Epithelial cell of esophagus (primary cell): ENCODE measurements at regions not wholly inside any gene's neighbourhood (a gene's known extent, or its start where the extent isn't known, plus 50 kb on each side); places are given as distances from the start of the nearest gene placed in this dataset.

Experiments used
- DNase-seq: peaks from one replicate; pipeline ENCODE4 v3.0.0; 2010; ENCODE audit warnings: low read depth
- H3K4me3 ChIP-seq: 2 replicates; pipeline ENCODE4 v1.5.1; 2011; ENCODE audit warnings: mild to moderate bottlenecking, low read length, control low read depth
- TF ChIP-seq, protein P1 (sequence below): IDR thresholded peaks from 2 replicates; pipeline ENCODE4 v1.5.1; 2011; ENCODE audit warnings: low read depth, mild to moderate bottlenecking, low read length, control low read depth, inconsistent platforms; ENCODE audit not compliant: insufficient read depth; ENCODE audit errors: missing control alignments

DNA sequence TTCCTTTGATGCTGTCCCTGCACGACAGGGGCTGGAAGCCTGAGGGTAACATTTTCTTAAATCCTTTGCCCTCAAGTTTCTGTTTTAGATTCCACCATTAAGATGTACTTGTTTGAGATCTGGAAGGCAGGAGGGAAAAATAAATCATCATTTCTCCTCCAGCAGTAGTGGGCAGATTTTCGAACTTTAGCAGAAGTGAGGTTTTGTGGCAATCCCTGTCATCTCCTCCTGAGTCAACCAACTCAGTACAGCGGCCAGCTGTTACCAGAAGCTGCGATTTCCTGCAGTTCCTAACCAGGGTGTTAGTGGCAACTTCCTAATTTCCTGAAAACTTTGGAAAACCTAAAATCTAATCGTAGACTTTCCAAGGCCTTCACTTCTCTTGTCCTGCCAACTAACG lies 517.2 kb upstream of the ACVR2A start:
- DNase-seq = no peak
- H3K4me3 ChIP-seq = no peak overlapping the region
- TF ChIP-seq, protein P1, sequence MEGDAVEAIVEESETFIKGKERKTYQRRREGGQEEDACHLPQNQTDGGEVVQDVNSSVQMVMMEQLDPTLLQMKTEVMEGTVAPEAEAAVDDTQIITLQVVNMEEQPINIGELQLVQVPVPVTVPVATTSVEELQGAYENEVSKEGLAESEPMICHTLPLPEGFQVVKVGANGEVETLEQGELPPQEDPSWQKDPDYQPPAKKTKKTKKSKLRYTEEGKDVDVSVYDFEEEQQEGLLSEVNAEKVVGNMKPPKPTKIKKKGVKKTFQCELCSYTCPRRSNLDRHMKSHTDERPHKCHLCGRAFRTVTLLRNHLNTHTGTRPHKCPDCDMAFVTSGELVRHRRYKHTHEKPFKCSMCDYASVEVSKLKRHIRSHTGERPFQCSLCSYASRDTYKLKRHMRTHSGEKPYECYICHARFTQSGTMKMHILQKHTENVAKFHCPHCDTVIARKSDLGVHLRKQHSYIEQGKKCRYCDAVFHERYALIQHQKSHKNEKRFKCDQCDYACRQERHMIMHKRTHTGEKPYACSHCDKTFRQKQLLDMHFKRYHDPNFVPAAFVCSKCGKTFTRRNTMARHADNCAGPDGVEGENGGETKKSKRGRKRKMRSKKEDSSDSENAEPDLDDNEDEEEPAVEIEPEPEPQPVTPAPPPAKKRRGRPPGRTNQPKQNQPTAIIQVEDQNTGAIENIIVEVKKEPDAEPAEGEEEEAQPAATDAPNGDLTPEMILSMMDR = no peak

DNA sequence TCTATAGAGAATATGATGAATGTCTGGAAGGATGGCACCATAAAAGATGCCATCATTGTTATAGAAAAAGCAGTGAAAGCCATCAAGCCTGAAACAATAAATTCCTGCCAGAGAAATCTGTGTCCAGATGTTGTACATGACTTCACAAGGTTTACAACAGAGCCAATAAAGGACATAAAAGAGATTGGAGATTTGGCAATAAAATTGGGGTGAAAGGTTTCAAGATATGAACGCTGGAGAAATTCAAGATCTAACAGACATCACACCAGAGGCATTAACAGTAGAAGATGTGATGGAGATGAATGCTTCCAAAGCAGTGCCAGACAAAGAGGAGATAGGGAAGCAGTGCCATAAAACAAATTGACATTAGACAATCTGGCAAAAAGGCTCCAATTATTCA lies 518.8 kb upstream of the ACVR2A start:
- no peak for DNase-seq
- no peak overlapping the region for H3K4me3 ChIP-seq
- TF ChIP-seq, protein P1 = no peak

DNA sequence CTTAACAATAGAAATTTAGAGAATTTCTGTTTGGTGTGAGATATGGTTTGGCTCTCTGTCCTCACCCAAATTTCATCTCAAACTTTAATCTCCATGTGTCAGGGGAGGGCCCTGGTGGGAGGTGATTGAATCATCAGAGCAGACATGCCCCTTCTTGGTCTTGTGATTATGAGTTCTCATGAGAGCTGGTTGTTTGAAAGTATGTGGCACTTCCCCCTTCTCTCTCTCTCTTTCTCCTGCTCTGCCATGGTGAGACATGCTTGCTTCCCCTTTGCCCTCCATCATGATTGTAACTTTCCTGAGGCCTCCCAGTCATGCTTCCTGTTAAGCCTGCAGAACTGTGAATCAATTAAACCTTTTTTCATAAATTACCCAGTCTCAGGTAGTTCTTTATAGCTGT lies 524.7 kb upstream of the ACVR2A start:
- no peak overlapping the region for H3K4me3 ChIP-seq
- TF ChIP-seq, protein P1 = no peak
- peak; percentile 10 for DNase-seq

DNA sequence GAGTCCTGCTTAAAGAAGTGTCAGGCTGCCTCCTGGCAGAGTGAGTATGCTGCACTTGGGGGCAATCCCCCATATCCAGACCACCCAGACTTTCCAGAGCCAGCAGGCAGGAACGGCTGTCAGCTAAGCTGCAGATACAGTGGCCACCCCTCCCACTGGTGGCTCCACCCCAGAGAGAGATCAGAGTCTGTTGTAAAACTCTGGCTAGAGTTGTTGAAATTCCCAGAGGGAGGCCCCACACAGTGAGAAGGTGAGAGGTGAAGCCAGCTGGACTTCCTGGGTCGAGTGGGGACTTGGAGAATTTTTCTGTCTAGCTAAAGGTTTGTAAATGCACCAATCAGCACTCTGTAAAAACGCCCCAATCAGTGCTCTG lies 533.8 kb upstream of the ACVR2A start:
- no peak overlapping the region for H3K4me3 ChIP-seq
- no peak for DNase-seq
- TF ChIP-seq, protein P1 = no peak

DNA sequence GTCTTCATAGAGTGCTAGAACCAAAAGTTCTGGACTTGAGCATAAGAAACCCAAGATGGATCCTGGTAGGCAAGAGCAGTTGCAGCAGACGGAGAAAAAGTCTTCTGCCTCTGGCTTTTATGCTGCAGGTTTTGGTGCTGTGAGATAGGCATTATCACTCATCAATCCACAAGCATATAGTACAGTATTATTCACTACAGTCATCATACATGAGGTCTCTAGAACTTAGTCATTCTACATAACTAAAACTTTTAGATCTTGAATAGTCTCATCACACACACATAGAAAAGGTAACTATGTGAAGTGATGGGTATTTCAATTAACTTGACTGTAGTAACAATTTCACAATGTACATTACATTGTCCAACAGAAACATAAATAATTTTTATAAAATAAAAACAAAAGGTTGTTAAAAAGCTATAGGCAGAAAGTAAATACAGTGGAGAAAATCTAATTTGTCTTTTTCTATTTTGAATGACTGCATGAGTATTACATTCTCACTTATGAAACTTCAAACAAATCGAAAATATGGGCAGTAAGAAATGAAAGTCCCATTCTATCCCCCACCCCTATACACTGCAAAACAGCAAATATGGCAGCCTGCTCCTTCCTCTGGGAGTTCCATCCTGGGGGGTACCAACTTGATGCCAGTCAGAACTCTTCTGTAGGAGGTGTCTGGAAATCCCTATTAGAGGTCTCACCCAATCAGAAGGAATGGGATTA lies 534.3 kb upstream of the ACVR2A start:
- DNase-seq = no peak
- TF ChIP-seq, protein P1 = no peak
- no peak overlapping the region for H3K4me3 ChIP-seq

DNA sequence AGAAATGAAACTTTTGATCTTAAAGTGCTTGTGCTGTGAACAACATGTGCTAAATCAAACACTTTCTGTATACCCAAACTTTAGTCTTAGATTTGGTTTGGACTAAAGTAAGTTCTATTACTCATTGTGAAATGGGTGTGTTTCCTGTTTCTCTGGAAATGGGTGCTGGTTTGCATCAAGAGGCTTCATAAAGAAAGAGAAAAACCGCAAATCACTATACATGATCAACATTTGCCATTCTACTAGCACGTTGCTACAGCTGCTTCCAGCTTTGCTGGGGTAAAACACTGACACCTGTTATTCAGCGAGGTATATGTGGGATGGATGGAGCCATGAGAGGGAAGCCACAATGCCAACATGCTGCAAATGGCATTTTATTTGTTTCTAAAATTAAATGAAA lies 547.0 kb upstream of the ACVR2A start:
- TF ChIP-seq, protein P1 = no peak
- no peak for DNase-seq
- no peak overlapping the region for H3K4me3 ChIP-seq

DNA sequence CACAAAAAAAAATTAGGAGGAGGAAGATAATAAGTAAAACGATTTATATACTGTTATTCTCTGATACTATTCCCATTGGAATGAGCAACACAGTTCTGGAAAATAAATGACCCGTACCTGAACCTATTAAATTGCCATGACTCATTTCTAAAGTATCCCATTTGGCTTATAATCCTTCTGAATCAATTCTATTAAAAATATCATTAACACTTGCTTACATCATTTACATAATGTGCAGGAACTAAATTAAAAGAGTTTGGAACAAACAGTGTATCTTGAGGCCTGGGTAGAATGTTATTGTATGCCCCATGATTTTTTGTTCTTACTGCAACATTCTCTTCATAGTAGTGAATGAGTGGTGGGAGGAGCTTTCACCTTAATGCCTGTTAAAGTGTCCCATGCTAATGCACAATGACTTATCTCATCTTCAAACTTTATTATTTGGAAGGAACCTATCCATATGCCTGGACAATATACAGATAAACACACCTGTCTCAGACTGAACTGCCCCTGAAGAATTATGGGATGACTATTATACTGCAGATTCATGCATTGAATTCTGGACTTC lies 549.9 kb upstream of the ACVR2A start:
- TF ChIP-seq, protein P1 = no peak
- no peak overlapping the region for H3K4me3 ChIP-seq
- DNase-seq = peak; percentile 30
